OCI-M2 (cell line): ENCODE measurements at regions not wholly inside any gene's neighbourhood (a gene's known extent, or its start where the extent isn't known, plus 50 kb on each side); places are given as distances from the start of the nearest gene placed in this dataset.
"Not testable (repeated sequence)": the region's sequence is repeated elsewhere in the genome, so short reads cannot be mapped to it uniquely, and the experiment has no call there.

Experiments
- DNase-seq: peaks from one replicate; lab custom pipeline; 2025; ENCODE audit not compliant: unreplicated experiment; lab: John Stamatoyannopoulos, UW

- no peak for DNase-seq
Measured at GRCh38 chrX:121407627-121408026, 360.2 kb downstream of the GLUD2 start.

- not testable (repeated sequence) for DNase-seq
Measured at GRCh38 chrX:121431514-121431913, 384.1 kb downstream of the GLUD2 start.

GRCh38 chrX:121433289-121433688, 385.9 kb downstream of the GLUD2 start:
- DNase-seq = no peak

GRCh38 chrX:121437666-121438065, 390.3 kb downstream of the GLUD2 start:
- DNase-seq = not testable (repeated sequence)

GRCh38 chrX:121455890-121456289, 408.5 kb downstream of the GLUD2 start:
- DNase-seq = no peak

GRCh38 chrX:121456315-121456714, 408.9 kb downstream of the GLUD2 start:
- DNase-seq = no peak

- no peak for DNase-seq
Measured at GRCh38 chrX:121457096-121457495, 409.7 kb downstream of the GLUD2 start.

GRCh38 chrX:121479406-121479805, 432.0 kb downstream of the GLUD2 start:
- no peak for DNase-seq

GRCh38 chrX:121496966-121497365, 449.6 kb downstream of the GLUD2 start:
- DNase-seq = no peak

GRCh38 chrX:121504153-121504552, 456.7 kb downstream of the GLUD2 start:
- no peak for DNase-seq

- no peak for DNase-seq
Measured at GRCh38 chrX:121546317-121546716, 498.9 kb downstream of the GLUD2 start.

- no peak for DNase-seq
Measured at GRCh38 chrX:121558886-121559285, 511.5 kb downstream of the GLUD2 start.

GRCh38 chrX:121562616-121563015, 515.2 kb downstream of the GLUD2 start:
- DNase-seq = no peak

GRCh38 chrX:121569609-121570008, 522.2 kb downstream of the GLUD2 start:
- DNase-seq = no peak

- no peak for DNase-seq
Measured at GRCh38 chrX:121570072-121570841, 522.8 kb downstream of the GLUD2 start.

GRCh38 chrX:121571333-121571732, 523.9 kb downstream of the GLUD2 start:
- no peak for DNase-seq

GRCh38 chrX:121574384-121574783, 527.0 kb downstream of the GLUD2 start:
- not testable (repeated sequence) for DNase-seq

GRCh38 chrX:121579016-121579760, 531.8 kb downstream of the GLUD2 start:
- DNase-seq = no peak

- DNase-seq = no peak
Measured at GRCh38 chrX:121581885-121582284, 534.5 kb downstream of the GLUD2 start.

GRCh38 chrX:121585626-121586025, 538.2 kb downstream of the GLUD2 start:
- no peak for DNase-seq

- DNase-seq = no peak
Measured at GRCh38 chrX:121592884-121593283, 545.5 kb downstream of the GLUD2 start.

- DNase-seq = no peak
Measured at GRCh38 chrX:121598356-121598755, 550.9 kb downstream of the GLUD2 start.
